ENCODE measurements at regions not wholly inside any gene's neighbourhood (a gene's known extent, or its start where the extent isn't known, plus 50 kb on each side); places are given as distances from the start of the nearest gene placed in this dataset.
"Not testable (repeated sequence)": the region's sequence is repeated elsewhere in the genome, so short reads cannot be mapped to it uniquely, and the experiment has no call there.

- in situ Hi-C loops (cut with MboI; ENCODE audit: low pct_unique_long_range_greater_than_20kb, low sequenced_read_pairs, unreplicated experiment): no loop called here
- DNase-seq (ENCODE audit: low spot score): no peak
- TF ChIP-seq CTCF (IDR thresholded peaks at IDR 0.05; ENCODE audit: extremely low read depth, insufficient read depth, missing control alignments): no peak
Observed at GRCh38 chr3:18207226-18207625, 217.9 kb downstream of the SATB1 start.

GRCh38 chr3:18205701-18206100, 219.4 kb downstream of the SATB1 start:
- in situ Hi-C loops (cut with MboI; ENCODE audit: low pct_unique_long_range_greater_than_20kb, low sequenced_read_pairs, unreplicated experiment); DNase-seq (ENCODE audit: low spot score): not testable (repeated sequence)

GRCh38 chr3:18201315-18201714, 223.8 kb downstream of the SATB1 start:
- no peak for DNase-seq (ENCODE audit: low spot score)
- no peak for TF ChIP-seq CTCF (IDR thresholded peaks at IDR 0.05; ENCODE audit: extremely low read depth, insufficient read depth, missing control alignments)
- in situ Hi-C loops (cut with MboI; ENCODE audit: low pct_unique_long_range_greater_than_20kb, low sequenced_read_pairs, unreplicated experiment): no loop called here

GRCh38 chr3:18199757-18200156, 225.4 kb downstream of the SATB1 start:
- DNase-seq (ENCODE audit: low spot score): no peak
- no peak for TF ChIP-seq CTCF (IDR thresholded peaks at IDR 0.05; ENCODE audit: extremely low read depth, insufficient read depth, missing control alignments)
- in situ Hi-C loops (cut with MboI; ENCODE audit: low pct_unique_long_range_greater_than_20kb, low sequenced_read_pairs, unreplicated experiment): no loop called here

GRCh38 chr3:18195836-18196235, 229.3 kb downstream of the SATB1 start:
- no peak for TF ChIP-seq CTCF (IDR thresholded peaks at IDR 0.05; ENCODE audit: extremely low read depth, insufficient read depth, missing control alignments)
- no peak for DNase-seq (ENCODE audit: low spot score)
- in situ Hi-C loops (cut with MboI; ENCODE audit: low pct_unique_long_range_greater_than_20kb, low sequenced_read_pairs, unreplicated experiment): no loop called here

GRCh38 chr3:18194431-18194830, 230.7 kb downstream of the SATB1 start:
- no peak for DNase-seq (ENCODE audit: low spot score)
- no peak for TF ChIP-seq CTCF (IDR thresholded peaks at IDR 0.05; ENCODE audit: extremely low read depth, insufficient read depth, missing control alignments)
- in situ Hi-C loops (cut with MboI; ENCODE audit: low pct_unique_long_range_greater_than_20kb, low sequenced_read_pairs, unreplicated experiment): no loop called here

GRCh38 chr3:18190646-18191045, 234.5 kb downstream of the SATB1 start:
- in situ Hi-C loops (cut with MboI; ENCODE audit: low pct_unique_long_range_greater_than_20kb, low sequenced_read_pairs, unreplicated experiment): no loop called here
- DNase-seq (ENCODE audit: low spot score): no peak
- no peak for TF ChIP-seq CTCF (IDR thresholded peaks at IDR 0.05; ENCODE audit: extremely low read depth, insufficient read depth, missing control alignments)

Measured in GM13977 (cell line).